Transverse colon (tissue), 4 donors: ENCODE measurements at regions not wholly inside any gene's neighbourhood (a gene's known extent, or its start where the extent isn't known, plus 50 kb on each side); places are given as distances from the start of the nearest gene placed in this dataset.

ENCODE experiments used
- DNase-seq: peaks from one replicate; pipeline ENCODE4 v3.0.0-alpha.2; 2019
- H3K27ac ChIP-seq, 4 donors: fragments of 200-600 bp; sonication (generic); 2 replicates each; pipeline ENCODE4 v1.5.1; 2016 to 2018; ENCODE audit warnings: inconsistent platforms in 4 of 4
- H3K27me3 ChIP-seq: fragments of 200-600 bp; sonication (generic); 2 replicates; pipeline ENCODE4 v1.5.1; 2017; ENCODE audit warnings: inconsistent platforms
- H3K36me3 ChIP-seq, 4 donors: fragments of 200-600 bp; sonication (generic); 2 replicates each; pipeline ENCODE4 v1.5.1; 2017 to 2019; ENCODE audit warnings: inconsistent platforms in 4 of 4
- H3K4me1 ChIP-seq, 4 donors: fragments of 200-600 bp; sonication (generic); 2 replicates each; pipeline ENCODE4 v1.5.1; 2017 to 2020; ENCODE audit warnings: inconsistent platforms in 4 of 4
- H3K4me3 ChIP-seq, 4 donors: fragments of 200-600 bp; sonication (generic); 1 replicate in 1 of 4; 2 replicates in 3 of 4; pipeline versions ENCODE4 v1.5.1 to v1.6.1; 2017 to 2019; ENCODE audit warnings: inconsistent platforms in 4 of 4
- H3K9me3 ChIP-seq, 2 donors: fragments of 200-600 bp; sonication (generic); 2 replicates each; pipeline ENCODE4 v1.5.1; 2017 to 2019; ENCODE audit warnings: inconsistent platforms in 2 of 2
- CTCF ChIP-seq, 5 experiments: fragments of 200-600 bp in 3 of 5; fragments of 450-650 bp in 2 of 5; sonication (generic) in 3 of 5; IDR thresholded peaks; 1 replicate in 2 of 5; 2 replicates in 3 of 5; pipeline ENCODE4 v1.5.1; 2016 to 2017; ENCODE audit warnings: antibody characterized with exemption in 5 of 5, inconsistent platforms in 3 of 5, mild to moderate bottlenecking in 2 of 5, moderate library complexity in 1 of 5
- EP300 ChIP-seq: sonication (generic); formaldehyde crosslinking; IDR thresholded peaks from one replicate; pipeline ENCODE4 v1.6.1; 2017; ENCODE audit warnings: antibody characterized with exemption, low read depth
- POLR2A ChIP-seq: fragments of 450-650 bp; IDR thresholded peaks from one replicate; pipeline ENCODE4 v1.6.1; 2016; ENCODE audit warnings: antibody characterized with exemption, mild to moderate bottlenecking, moderate library complexity
- POLR2AphosphoS5 ChIP-seq, 3 donors: sonication (generic); formaldehyde crosslinking; IDR thresholded peaks; one replicate each; pipeline ENCODE4 v1.6.1; 2016; ENCODE audit warnings: antibody characterized with exemption in 3 of 3
- WGBS, 2 donors: methylation state at CpG; one replicate each; pipeline ENCODE4 v1.1.5; 2018; ENCODE audit warnings: low coverage in 1 of 2; 5-methylcytosine and 5-hydroxymethylcytosine counted together
- in situ Hi-C, 4 donors: fragments of 200-750 bp; cut with MboI; loops; one replicate each; pipeline versions ENCODE4 v1.15.0 to v1.15.1; 2017; ENCODE audit warnings: low sequenced_read_pairs in 3 of 4, low pct_ligation_motif_present in 1 of 4, low pct_unique_long_range_greater_than_20kb in 1 of 4
- intact Hi-C: fragments of 100-400 bp; cut with DNase I; formaldehyde crosslinking; loops from one replicate; pipeline ENCODE4 v1.15.1; 2023; ENCODE audit warnings: low total_unique reads

- in situ Hi-C loops, result no loop called here
- 71 to 80% methylated on average over 1 to 4 of the region's 4 CpGs for WGBS, 2 donors
- Histone ChIP-seq H3K36me3 (no peaks in the 10 kb centered on the region), H3K4me3 (no peak overlapping the region), H3K4me1 (peaks cover 0 to 5% (median 0%) of the 10 kb centered on the region in 4 donors), H3K9me3 (no peaks in the 10 kb centered on the region), H3K27ac (no peak overlapping the region), H3K27me3 (peaks cover 20% of the 10 kb centered on the region)
- TF ChIP-seq CTCF (IDR thresholded peaks at IDR 0.05) (no peak), POLR2AphosphoS5 (IDR thresholded peaks at IDR 0.05) (no peak), EP300 (no peak), POLR2A (no peak)
- DNase-seq, result peak; percentile 54
- intact Hi-C loops, result no loop called here
Measured at GRCh38 chr2:45300026-45300750, 290.9 kb upstream of the SIX2 start.

- Histone ChIP-seq H3K36me3 (no peaks in the 10 kb centered on the region), H3K4me1 (peaks cover 0 to 5% (median 0%) of the 10 kb centered on the region in 4 donors), H3K4me3 (no peak overlapping the region), H3K27ac (no peak overlapping the region), H3K9me3 (no peaks in the 10 kb centered on the region), H3K27me3 (peaks cover 13% of the 10 kb centered on the region)
- intact Hi-C loops, result no loop called here
- TF ChIP-seq POLR2A (no peak), EP300 (no peak), CTCF (IDR thresholded peaks at IDR 0.05) (no peak), POLR2AphosphoS5 (IDR thresholded peaks at IDR 0.05) (no peak)
- 65% methylated on average over 4 of the region's 4 CpGs; no CpG with 5 or more reads in 1 of the 2 donors for WGBS, 2 donors
- in situ Hi-C loops, result no loop called here
- DNase-seq, result no peak
Measured at GRCh38 chr2:45299361-45299760, 290.1 kb upstream of the SIX2 start.

GRCh38 chr2:45293182-45293581 lies 283.9 kb upstream of the SIX2 start:
- Histone ChIP-seq H3K27me3 (no peaks in the 10 kb centered on the region), H3K9me3 (no peaks in the 10 kb centered on the region), H3K4me1 (no peaks in the 10 kb centered on the region), H3K27ac (no peak overlapping the region), H3K4me3 (no peak overlapping the region), H3K36me3 (no peaks in the 10 kb centered on the region)
- no peak for DNase-seq
- intact Hi-C loops (loop anchor here (1.0 kb wide), 1 partner anchor 25 kb away; no protein-coding TSS in a partner anchor), in situ Hi-C loops (no loop called here)
- WGBS, 2 donors, result 60 to 66% methylated on average over 4 to 5 of the region's 5 CpGs
- TF ChIP-seq CTCF (IDR thresholded peaks at IDR 0.05) (no peak), POLR2A (no peak), EP300 (no peak), POLR2AphosphoS5 (IDR thresholded peaks at IDR 0.05) (no peak)

- DNase-seq, result no peak
- Histone ChIP-seq H3K27ac (no peak overlapping the region), H3K4me1 (no peaks in the 10 kb centered on the region), H3K27me3 (no peaks in the 10 kb centered on the region), H3K9me3 (no peaks in the 10 kb centered on the region), H3K4me3 (no peak overlapping the region), H3K36me3 (no peaks in the 10 kb centered on the region)
- TF ChIP-seq CTCF (IDR thresholded peaks at IDR 0.05) (no peak), EP300 (no peak), POLR2AphosphoS5 (IDR thresholded peaks at IDR 0.05) (no peak), POLR2A (no peak)
- WGBS, 2 donors, result 76% methylated on average over 4 of the region's 4 CpGs; no CpG with 5 or more reads in 1 of the 2 donors
- in situ Hi-C loops (no loop called here), intact Hi-C loops (no loop called here)
Measured at GRCh38 chr2:45291296-45291701, 282.0 kb upstream of the SIX2 start.
